ENCODE measurements at regions not wholly inside any gene's neighbourhood (a gene's known extent, or its start where the extent isn't known, plus 50 kb on each side); places are given as distances from the start of the nearest gene placed in this dataset.
"Not testable (repeated sequence)": the region's sequence is repeated elsewhere in the genome, so short reads cannot be mapped to it uniquely, and the experiment has no call there.

DNA sequence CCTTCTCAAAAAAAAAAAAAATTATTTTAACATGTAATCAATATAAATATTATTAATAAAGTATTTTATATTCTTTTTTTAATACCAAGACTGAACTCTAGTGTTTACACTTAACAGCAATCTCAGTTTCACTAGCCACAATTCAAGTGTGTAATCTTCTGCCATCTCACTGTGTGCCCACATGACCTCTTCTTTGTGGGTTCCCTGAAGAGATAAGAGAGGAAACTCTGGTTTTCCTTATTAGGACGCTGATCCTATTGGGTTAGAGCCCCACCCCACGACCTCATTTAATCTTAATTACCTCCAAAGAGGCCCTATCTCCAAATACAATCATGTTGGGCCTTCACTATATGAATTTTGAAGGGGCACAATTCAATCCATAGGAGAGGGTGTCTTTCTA lies 177.6 kb downstream of the STK31 start:
- DNase-seq (ENCODE audit: low spot score) = no peak

DNA sequence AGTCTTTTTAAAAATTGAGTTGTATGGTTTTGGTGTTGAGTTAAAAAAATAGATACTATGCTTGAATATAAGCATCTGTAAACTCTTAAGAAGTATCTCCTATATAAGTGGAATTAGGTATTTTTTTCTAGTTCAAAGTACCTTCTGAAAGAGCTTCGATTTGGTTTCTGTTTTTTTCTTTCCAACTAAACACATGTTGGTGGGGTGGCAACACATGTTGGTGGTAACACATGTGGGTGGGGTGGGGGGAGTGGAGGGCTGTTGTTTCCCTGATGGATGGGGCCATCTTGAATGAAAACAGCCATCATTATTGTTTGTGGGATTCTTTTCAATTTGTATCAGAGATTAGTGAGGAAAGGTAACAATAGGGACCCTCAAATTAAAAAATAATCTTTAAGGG lies 178.9 kb downstream of the STK31 start:
- no peak for DNase-seq (ENCODE audit: low spot score)

DNA sequence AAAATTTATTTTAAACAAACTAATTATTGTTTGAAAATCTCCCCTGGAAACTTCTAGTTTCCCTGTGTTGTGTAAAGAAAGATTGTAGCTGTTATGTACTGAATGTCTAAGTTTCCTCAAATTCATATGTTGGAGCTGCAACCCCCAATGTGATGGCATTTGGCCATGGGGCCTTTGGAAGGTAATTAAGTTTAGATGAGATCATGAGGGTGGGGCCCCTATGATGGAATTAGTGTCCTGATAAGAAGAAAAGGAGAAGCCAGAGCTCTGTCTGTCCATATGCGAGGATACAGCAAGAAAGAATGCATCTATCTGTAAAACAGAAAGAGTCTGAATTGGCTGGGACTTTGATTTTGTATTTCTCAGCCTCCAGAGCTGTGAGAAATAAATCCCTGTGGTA lies 179.5 kb downstream of the STK31 start:
- DNase-seq (ENCODE audit: low spot score) = no peak

DNA sequence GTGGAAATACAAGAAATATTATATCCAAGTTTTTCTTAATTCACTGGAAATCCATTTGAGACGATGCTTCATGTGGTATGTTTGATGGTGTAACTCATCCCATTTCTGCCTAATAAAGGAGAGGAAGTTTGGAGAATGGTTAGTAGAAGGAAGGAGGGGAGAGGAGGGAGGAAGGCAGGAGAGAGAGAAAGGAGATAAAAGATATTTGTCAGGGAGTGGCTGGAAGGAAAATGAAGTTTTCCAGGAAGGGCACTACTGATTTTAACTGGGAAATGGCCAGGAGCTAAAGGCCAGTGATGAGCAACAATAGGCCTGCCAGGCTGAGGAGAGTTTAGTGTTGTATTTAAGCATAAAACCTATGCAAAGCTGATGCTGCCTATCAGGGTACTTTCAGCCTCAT lies 182.0 kb downstream of the STK31 start:
- DNase-seq (ENCODE audit: low spot score) = no peak

DNA sequence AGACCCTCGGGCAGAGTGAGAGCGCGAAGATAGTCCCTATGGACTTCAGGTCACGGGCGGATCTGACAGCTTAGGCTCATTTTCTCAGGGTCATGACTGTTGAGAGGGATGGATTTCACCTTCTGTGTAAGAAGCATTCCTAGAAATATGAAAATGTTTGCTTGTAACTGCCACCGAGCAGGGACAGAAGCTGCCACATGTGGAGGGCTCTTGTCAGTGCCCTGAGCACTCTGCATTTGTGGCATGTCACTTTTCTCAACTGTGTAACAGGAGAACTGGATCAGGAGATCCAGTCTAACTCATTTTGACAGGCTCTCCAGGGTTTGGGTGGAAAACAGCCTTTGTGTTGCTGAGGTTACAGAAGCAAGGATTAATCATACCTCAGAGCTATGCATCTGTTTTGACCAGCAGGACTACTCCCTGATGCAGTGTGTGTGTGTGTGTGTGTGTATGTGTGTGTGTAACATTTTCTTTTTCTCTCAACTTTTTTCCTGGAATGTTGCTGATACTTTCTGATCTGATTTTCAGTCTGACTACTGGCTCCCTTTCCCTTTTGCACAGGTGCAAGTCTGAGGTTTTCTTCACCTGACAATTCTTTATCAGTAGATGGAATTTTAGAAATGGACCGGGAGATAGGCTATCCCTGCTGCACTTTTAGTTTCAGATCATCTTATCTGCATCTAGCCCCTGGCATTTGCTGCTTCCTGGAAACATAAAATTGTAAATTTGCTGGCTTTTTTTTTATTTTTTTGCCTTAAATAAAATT lies 183.3 kb downstream of the STK31 start:
- no peak for DNase-seq (ENCODE audit: low spot score)

DNA sequence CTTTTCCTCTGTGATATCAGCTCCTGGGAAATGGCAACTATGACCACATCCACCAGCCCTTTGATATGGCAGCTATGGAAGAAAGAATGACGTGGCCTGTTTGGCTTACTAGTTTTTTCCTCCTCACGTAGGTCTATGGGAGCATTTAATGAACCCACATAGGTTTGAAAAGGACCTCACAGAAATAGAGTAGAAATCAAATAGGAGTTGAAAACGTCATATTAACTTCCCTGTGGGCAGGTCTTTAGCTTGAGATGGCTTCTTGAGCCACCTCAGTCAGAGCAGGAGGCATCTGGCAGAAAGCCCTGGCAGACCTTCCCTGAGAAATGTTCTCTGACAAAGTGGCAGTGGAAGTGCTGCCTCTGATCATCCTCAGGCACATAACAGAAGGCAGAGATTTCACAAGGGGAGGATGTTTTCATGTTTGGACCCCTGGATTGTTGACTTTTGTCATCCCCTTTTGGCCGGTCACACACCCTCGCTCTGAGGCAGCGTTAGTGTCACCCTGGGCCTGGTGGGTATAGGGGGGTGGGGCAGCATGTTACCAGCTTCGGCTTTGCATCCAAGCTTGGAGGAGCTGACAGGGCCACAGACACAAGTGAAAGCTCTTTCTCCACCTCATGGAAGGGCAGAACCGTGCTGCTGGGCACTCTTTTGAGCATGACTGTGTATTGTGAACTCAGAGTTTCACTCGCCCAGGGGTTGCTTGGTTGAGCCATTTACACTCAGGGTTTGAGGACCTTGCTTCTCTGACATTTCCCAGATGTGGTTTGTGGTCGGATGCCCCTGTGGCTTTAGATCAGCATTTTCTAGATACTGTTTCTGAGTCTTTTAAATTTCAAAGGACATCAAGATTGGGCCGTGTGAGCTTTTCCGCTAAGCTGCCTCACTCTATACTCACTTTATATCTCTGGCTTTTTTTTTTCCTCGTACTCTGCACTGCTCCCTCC lies 184.2 kb downstream of the STK31 start:
- DNase-seq (ENCODE audit: low spot score) = no peak

DNA sequence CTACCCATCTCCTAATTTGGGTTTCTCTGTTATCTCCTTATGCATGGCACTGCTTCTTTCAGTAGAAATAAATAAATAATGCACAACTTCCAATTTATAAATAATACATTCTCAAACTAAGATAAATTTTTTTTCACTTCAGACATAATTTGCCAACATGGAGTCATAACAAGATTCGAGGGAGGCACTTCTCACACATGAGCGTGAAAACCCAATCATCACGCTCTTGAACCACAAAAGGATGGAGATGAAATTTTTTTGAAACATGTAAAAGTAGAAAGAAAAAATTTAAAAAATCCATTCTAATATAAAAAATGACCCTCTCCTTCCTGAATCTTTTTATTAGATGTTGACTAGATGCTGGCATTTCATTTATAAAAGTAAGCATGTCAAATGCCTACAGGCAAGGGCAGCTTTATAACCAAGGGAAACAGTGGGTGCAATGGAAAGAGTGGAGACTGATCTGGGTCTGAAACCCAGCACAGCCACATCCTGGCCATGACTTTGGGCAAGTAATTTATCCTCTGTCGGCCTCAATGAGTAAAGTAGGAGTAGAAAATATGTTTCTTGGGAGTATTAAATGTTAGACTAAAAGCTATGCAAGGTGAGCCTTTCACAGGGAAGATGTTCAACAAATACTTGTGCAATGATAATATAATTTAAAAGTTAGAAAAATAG lies 185.0 kb downstream of the STK31 start:
- DNase-seq (ENCODE audit: low spot score) = no peak

DNA sequence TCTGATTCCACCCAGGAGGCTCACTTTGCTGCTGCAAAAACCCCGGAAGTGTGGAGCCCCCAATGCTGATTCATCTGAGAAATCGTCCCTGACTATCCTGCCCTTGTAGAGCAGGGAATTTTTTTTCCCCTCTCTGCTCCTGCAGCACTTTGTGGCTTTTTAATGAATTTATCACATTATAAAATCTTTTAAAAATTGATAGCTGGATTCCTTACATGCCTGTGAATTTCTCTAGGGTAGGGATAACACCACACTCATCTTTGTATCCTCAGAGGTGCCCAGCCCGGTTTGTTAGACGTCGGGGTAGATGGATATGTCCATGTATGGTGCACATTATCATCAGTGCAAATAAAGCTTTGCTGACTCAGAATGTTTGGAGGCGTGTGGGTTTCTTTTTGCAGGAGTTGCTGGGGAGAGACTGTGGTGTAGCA lies 185.7 kb downstream of the STK31 start:
- no peak for DNase-seq (ENCODE audit: low spot score)

DNA sequence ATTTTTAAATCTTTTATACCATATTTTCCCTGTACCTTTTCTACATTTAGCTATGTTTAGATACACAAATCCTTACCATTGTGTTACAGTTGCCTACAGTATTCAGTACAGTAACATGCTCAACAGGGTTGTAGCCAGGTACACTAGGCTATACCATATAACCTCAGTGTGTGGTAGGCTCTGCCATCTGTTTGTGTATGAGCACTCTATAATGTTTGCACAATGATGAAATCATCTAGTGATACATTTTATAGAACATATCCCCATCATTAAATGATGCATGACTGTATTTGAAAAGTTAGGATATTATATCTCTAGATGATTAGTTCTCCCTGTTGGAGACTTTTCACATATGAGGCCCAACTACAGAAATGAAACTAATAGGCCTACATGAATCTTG lies 188.6 kb downstream of the STK31 start:
- no peak for DNase-seq (ENCODE audit: low spot score)

DNA sequence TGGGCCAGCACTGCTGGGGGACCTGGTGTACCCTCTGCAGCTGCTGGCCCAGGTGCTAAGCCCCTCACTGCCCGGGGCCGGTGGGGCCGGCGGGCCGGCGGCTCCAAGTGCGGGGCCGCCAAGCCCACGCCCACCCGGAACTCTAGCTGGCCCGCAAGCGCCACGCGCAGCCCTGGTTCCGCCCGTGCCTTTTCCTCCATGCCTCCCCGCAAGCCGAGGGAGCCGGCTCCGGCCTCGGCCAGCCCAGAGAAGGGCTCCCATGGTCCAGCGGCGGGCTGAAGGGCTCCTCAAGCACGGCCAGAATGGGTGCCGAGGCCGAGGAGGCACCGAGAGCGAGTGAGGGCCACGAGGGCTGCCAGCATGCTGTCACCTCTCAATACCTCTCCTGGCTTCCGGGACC lies 194.9 kb downstream of the STK31 start:
- DNase-seq (ENCODE audit: low spot score) = not testable (repeated sequence)

DNA sequence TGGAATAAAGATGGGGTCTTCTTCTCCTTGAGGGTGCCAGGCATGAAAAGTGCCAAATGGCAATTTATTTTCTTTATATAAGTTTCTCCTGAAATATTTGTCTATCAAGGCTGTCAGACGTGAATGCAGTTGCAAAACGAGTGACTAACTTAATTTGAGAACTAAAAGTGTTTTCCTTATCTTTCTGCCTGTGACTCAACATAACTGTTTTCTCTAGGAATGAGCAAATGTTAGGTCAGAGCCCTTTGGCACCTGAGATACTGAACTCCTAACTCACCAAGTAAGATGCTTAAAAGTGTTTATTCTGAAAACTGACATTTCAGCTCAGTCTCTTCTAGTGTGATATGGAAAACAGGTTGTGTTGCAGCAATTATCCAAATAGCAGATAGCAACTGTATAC lies 197.0 kb downstream of the STK31 start:
- DNase-seq (ENCODE audit: low spot score) = no peak

DNA sequence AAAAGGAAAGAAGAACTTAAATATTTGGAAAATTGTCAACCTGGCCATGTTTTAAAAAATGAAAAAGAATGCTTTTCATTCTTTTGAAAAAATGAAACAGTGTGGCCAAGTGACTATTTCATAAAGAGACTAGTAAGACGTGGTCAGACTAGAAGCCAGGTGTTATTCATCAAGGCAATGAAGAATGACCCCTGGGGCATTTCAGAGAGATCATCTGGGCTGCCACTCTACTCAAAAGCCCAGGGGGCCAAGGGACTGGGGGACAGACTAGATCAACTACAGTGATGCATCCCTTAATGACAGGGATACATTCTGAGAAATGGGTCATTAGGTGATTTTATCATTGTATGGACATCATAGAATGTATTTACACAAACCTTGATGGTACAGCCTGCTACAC lies 199.4 kb downstream of the STK31 start:
- DNase-seq (ENCODE audit: low spot score) = no peak

DNA sequence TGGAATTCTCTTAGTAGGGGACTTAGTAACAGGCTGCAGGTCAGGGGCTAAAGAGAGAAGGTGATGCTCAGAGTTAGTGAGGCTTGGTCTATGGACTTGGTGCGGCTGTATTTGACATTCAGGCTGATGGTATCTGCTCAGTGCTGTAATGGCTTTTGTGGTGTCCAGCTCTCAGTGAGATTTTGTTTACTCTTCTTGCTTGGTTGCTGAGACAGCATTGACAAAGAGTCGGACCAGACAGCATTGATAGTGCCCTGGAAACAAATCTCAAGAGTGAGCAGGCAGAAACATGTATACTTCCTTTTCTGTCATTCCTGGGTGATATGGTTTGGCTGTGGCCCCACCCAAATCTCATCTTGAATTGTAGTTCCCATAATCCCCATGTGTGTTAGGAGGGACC lies 202.0 kb downstream of the STK31 start:
- no peak for DNase-seq (ENCODE audit: low spot score)

DNA sequence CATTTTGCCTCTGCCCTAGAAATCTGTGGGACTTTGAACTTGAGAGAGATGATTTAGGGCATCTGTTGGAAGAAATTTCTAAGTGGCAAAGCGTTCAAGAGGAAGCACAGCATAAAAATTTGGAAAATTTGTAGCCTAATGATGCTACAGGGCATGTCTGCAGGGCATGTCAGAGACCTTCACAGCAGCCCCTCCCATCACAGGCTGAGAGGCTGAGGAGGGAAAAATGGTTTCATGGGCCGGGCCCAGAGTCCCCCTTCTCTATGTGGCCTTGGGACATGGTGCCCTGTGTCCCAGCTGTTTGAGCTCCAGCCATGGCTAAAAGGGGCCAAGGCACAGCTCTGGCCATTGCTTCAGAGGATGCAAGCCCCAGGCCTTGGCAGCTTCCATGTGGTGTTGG lies 203.0 kb downstream of the STK31 start:
- DNase-seq (ENCODE audit: low spot score) = no peak

DNA sequence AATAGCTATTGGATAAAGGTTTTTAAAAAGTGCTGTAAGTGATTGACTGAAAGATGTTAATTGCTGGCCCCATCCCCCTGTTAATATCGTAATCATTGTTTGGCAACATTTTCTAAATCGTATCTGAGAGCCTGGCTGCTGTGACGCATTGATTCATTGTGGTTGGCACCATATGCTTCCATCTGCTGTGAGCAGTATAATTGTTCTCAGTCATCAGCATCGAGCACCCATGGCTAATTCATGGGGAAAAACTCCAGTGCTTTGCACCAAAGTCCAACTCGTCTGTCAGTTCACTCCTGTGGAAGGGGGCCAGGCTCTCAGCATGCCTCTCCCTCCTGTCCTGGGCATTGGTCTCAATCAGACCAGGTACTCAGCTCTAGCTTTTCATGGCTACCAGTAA lies 205.2 kb downstream of the STK31 start:
- no peak for DNase-seq (ENCODE audit: low spot score)

DNA sequence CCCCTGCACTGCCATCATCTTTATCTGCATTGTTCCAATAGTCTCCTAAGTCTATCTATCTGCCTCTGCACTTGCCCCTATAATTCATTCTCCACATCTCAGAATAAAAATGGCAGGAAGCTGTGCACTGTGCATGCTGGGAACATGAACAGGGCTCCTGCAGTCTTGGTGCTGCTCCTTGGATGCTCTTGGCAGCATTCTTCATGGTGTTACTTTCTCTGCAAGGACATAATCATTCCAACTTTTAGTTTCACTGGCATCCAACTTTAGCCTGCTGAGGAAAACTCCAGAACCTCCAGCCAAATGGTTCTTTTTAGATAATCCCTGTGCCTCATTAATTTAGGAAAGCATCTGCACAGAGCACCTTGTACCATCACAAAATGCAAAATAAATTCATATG lies 208.3 kb downstream of the STK31 start:
- DNase-seq (ENCODE audit: low spot score) = no peak

DNA sequence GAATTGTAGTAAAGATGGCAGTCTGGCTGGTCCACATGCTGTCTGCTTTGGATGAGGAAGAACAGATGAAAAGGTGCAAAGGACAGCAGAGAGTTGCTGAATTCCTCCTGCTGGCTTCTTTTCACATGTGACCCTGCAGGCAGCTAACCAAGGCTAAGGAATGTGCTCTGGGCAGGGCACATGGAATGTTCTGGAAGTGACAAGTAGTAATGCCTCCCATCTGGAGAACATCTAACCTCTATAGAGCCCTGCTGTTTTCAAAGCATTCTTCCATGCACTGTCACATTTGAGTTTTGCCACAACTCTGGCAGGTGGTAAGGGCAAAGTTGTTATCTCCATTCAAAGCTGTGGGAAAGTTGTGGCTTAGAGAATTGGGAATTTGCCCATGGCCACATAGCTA lies 208.8 kb downstream of the STK31 start:
- no peak for DNase-seq (ENCODE audit: low spot score)

DNA sequence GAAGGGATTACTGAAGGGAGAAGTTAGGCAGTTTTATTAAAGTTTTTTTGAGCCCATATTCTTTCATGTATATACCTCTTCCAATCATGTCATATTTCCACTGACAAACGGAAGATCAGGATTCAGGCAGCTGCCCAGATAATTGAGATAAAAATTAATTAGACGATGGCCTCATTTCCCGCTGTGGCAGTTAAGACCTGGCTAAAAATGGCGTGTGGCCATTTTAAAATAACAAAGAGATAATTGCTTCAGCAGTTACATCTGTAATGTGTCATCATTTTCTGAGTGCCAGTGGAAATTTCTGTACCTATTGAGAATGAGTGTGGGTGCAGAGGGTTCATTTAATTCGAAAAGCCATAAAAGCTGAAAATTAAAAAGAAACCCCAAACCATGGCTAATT lies 215.1 kb downstream of the STK31 start:
- DNase-seq (ENCODE audit: low spot score) = no peak

DNA sequence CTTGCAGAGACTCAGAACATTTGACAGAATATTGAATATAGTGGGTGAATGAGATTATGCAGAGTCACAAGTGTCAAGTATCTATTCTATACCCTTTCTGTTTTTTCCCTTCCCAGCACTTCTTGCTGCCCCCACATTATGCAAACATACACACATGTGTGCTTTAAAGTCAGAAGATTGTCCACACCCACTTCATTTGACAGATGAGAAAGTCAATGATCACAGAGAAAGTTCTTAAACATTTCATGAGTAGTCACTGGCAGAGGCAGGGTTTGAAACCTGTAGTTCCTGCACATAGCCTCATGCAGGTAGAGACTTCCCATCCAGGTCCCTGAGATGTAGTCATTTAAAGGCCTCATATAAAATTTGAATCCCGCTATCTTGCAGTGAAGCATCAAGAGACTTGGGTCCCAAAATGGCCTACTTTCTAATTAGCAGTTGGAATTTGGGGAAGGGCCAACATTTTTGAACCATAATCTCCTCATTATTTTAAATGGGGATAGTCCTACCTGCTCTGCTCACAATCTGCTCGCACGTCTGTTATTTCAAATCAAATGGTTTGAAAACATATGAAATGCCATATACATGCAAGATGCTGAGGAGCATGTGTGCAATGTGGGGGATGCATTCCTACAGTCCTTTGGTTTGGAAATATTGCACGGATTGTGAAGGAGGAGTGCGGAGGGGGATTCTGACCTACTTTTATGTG lies 217.8 kb downstream of the STK31 start:
- no peak for DNase-seq (ENCODE audit: low spot score)

DNA sequence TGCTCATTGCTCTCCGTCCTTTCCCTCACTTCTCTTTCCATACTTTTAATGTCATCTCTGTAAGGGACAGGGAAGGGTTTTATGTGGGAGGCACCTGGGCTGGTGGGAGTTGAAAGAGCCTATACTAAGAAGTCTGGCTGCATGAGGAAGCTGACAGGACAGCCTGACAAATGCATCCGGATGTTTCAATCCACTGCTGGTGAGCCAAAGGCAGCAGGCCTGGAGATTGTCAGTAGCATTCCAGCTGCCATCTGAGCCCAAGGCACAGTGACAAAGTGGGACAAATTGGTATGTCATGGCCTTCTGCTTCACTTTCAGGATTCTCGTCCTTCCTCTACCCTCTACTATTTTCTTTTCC lies 218.4 kb downstream of the STK31 start:
- no peak for DNase-seq (ENCODE audit: low spot score)

DNA sequence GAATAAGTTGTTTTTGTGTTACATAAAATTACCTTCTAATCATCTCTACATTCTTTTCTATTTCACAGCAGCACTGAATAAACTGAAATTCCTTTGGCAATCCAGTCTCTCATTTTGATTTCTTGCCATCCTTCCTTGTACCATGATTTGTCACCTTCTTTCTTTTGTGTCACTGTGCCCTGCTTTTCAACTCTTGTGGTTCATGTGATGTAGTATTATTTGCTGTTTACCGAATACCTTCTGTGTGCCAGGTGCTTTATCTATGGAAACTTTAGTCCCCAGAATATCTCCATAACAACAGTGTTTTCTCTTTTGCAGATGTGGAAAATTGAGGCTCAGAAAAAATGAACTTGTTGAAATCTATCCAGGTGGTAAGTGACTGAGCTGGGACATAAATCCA lies 220.3 kb downstream of the STK31 start:
- DNase-seq (ENCODE audit: low spot score) = no peak

DNA sequence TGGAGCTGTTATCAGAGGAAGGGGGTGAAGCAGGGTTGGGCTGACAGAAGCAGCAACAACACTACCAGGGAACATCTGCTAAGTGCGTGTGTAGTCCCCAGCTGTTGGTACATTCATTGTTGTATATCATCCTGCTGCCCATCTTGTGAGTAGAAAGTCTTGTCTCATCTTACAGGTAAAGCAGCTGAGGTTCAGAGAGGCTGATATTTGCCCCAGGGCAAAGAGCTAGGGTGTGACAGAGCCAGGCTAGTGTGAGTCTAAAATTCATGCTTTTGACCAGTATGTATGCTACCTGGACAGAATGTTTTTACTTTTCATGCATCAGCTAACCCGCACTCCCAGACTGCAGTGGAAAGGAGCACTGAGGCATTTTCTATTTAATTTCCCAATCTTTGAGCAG lies 221.6 kb downstream of the STK31 start:
- DNase-seq (ENCODE audit: low spot score) = no peak

Data from kidney capillary endothelial cell (primary cell).